Naive thymus-derived CD8-positive, alpha-beta T cell (primary cell): ENCODE measurements at regions not wholly inside any gene's neighbourhood (a gene's known extent, or its start where the extent isn't known, plus 50 kb on each side); places are given as distances from the start of the nearest gene placed in this dataset.
"Not testable (repeated sequence)": the region's sequence is repeated elsewhere in the genome, so short reads cannot be mapped to it uniquely, and the experiment has no call there.

Experiments used
- ATAC-seq, 2 donors: fragments of 150-1000 bp; cut with Tn5 transposase in 1 of 2; sonication (Bioruptor Pico), chemical (Tn5 transposase) in 1 of 2; 1 replicate in 1 of 2; 2 replicates in 1 of 2; pipeline ENCODE4 v1.10.0; 2021; ENCODE audit warnings: mild to moderate bottlenecking in 2 of 2, moderate library complexity in 2 of 2
- POLR2A ChIA-PET: fragments of 350-600 bp; sonication (Branson Sonifier 250); formaldehyde crosslinking; loops from one replicate; lab custom pipeline; 2021; ENCODE audit warnings: antibody characterized with exemption; lab: Charles Lee
- DNase-seq, 10 donors: peaks; one replicate each; pipeline versions ENCODE4 v3.0.0 to v3.0.0-alpha.2; 2020 to 2022
- H3K27ac Mint-ChIP-seq, 10 donors: one replicate each; pipeline ENCODE4 v1.8.0; 2020 to 2022; ENCODE audit warnings: mild to moderate bottlenecking in 10 of 10, mixed read lengths in 10 of 10, moderate library complexity in 4 of 10, inconsistent platforms in 1 of 10
- H3K27me3 Mint-ChIP-seq, 5 donors: one replicate each; pipeline ENCODE4 v1.8.0; 2021 to 2022; ENCODE audit warnings: mixed read lengths in 5 of 5
- H3K36me3 Mint-ChIP-seq, 3 donors: one replicate each; pipeline ENCODE4 v1.8.0; 2020 to 2022; ENCODE audit warnings: mixed read lengths in 3 of 3, mild to moderate bottlenecking in 2 of 3, inconsistent platforms in 1 of 3
- H3K4me1 Mint-ChIP-seq, 4 donors: one replicate each; pipeline ENCODE4 v1.8.0; 2021 to 2022; ENCODE audit warnings: mixed read lengths in 4 of 4
- H3K4me3 Mint-ChIP-seq, 10 donors: one replicate each; pipeline ENCODE4 v1.8.0; 2020 to 2022; ENCODE audit warnings: mild to moderate bottlenecking in 10 of 10, mixed read lengths in 10 of 10, moderate library complexity in 6 of 10, inconsistent platforms in 1 of 10
- H3K9me3 Mint-ChIP-seq, 9 donors: one replicate each; pipeline ENCODE4 v1.8.0; 2020 to 2022; ENCODE audit warnings: mixed read lengths in 9 of 9, mild to moderate bottlenecking in 3 of 9, inconsistent platforms in 1 of 9, moderate library complexity in 1 of 9

DNA sequence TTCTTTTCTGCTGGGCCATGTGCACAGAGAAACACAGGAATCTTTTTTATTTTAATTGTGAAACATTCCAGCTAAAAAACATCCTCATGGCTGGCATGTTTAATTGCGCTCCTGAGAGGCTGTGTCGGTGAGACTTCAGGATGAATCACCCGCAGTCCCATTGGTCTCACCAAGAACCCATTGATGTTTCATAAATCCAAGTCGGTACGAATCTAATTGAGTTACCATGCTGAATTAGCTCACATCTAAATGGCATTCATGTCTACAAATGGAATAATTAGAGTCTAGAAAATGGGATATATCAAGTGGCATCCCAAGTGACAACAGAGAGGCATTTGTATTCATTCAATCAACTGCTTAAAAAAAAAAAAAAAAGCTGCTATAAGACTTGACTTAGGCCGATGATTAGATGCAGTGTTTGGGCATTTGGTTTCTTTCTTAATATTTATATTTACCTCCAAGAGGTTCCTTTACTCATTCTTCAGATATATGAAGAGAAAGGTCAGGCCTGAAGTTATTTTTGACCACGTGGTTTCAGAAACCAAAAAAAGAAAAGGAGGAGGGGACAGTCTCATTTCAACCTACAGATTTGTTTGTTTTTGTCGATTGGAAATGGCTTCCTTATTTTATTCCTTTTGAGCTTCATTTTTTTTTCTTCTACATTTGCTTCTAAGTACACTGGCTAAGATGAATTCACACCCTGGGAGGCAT lies 79.1 kb upstream of the FOXB1 start:
- no peak overlapping the region for H3K4me3 Mint-ChIP-seq
- no peak for ATAC-seq
- DNase-seq, result no peak
- peaks cover 0 to 3% (median 0%) of the 10 kb centered on the region in 3 donors for H3K36me3 Mint-ChIP-seq
- H3K4me1 Mint-ChIP-seq, result peaks cover 0 to 17% (median 9%) of the 10 kb centered on the region in 4 donors
- H3K27me3 Mint-ChIP-seq, result peaks cover 5 to 20% (median 13%) of the 10 kb centered on the region in 5 donors
- H3K27ac Mint-ChIP-seq, result no peak overlapping the region
- no peaks in the 10 kb centered on the region for H3K9me3 Mint-ChIP-seq
- POLR2A ChIA-PET, result no interaction called here

DNA sequence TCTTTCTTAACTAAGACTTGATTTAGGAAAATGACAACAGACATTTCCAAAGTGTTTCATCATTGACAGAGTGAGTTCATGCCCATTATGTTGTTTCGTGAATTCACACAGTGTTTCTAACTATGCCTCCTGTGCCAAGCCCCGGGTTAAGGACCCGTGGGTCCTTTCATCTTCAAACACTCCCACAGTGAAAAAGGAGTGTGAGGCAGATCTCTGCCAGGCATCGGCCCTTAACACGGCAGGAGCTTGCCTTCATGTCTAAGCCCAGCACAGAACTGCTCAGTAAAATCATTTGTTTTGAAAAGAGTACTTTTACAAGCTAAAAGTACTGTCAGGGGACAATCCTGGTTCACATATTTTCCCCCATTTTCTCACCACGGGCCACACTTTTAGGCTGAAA lies 80.0 kb upstream of the FOXB1 start:
- Mint-ChIP-seq H3K9me3 (no peaks in the 10 kb centered on the region), H3K4me1 (peaks cover 0 to 26% (median 18%) of the 10 kb centered on the region in 4 donors), H3K27me3 (peaks cover 5 to 24% (median 17%) of the 10 kb centered on the region in 5 donors), H3K36me3 (peaks cover 0 to 3% (median 0%) of the 10 kb centered on the region in 3 donors), H3K4me3 (no peak overlapping the region), H3K27ac (no peak overlapping the region)
- no peak for DNase-seq
- POLR2A ChIA-PET, result no interaction called here
- no peak for ATAC-seq

DNA sequence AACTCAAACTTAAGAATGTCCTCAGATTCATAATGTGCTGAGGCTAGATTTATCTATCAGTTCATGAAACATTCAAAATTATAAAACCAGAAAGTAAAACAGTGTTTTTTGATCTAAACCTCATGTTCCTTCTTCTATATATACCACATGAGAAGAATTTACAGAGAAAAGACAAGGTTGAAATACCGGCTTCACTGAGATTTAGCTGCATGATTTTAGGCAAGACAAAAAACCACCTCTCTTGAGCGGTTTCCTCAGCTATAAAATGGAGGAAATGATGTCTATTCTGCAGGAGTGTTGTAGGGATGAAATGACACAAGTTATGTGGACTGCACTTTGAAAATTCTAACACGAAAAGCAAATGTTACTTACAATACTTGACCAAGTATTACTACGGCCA lies 80.6 kb upstream of the FOXB1 start:
- DNase-seq (peak in 2 of 10 donors; percentile 11 to 21), ATAC-seq (no peak)
- peaks cover 0 to 3% (median 0%) of the 10 kb centered on the region in 3 donors for H3K36me3 Mint-ChIP-seq
- H3K27ac Mint-ChIP-seq, result no peak overlapping the region
- H3K27me3 Mint-ChIP-seq, result peaks cover 5 to 27% (median 12%) of the 10 kb centered on the region in 5 donors
- POLR2A ChIA-PET, result no interaction called here
- H3K9me3 Mint-ChIP-seq, result no peaks in the 10 kb centered on the region
- peak overlapping the region in 1 of 10 donors; percentile 54 for H3K4me3 Mint-ChIP-seq
- peaks cover 0 to 27% (median 19%) of the 10 kb centered on the region in 4 donors for H3K4me1 Mint-ChIP-seq

DNA sequence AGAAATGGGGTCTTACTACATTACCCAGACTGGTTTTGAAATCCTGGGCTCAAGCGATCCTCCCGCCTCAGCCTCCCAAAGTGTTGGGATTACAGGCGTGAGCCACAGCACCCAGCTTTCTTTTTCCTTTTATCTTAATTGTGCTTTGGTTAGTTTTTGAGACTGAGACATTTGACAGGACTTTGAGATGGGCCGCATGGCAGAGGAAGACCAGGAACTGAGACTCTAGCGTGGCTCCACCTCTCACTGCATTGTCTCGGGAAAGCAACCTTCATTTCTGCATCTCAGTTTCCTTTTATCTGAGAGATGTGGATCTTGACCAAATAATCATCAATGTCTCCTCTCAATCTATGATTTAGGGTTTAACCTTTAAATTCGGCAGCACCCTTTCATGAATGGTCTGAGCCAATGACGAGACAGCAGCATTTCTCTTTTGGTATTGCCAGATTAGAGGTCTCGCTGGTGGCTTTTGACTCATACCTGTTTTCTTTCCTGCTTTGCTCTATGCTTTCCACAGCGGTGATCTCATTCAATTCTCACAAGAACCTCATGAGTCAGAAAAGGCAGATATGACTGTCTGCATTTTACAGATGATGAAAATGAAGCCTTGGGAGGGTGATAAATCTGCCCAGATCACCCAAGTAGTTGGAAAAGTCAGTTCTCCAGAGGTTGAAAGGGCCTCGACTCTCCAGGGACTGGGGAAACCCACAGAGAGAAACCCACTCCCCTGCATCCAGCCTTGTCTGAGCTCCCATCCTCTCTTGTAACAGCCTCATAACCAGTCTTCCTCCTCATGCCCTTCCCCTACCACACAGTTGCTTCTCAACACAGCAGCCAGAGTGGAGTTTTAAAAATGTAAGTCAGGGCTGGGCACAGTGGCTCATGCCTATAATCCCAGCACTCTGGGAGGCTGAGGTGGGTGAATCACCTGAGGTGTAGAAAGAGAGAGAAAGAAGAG lies 84.8 kb upstream of the FOXB1 start:
- no peaks in the 10 kb centered on the region for H3K9me3 Mint-ChIP-seq
- peaks cover 4 to 35% (median 25%) of the 10 kb centered on the region in 4 donors for H3K4me1 Mint-ChIP-seq
- peak overlapping the region in 4 of 10 donors; percentile 42 to 74 (median 58) for H3K4me3 Mint-ChIP-seq
- POLR2A ChIA-PET, result no interaction called here
- peak overlapping the region in 5 of 10 donors; percentile 48 to 92 (median 65) for H3K27ac Mint-ChIP-seq
- H3K36me3 Mint-ChIP-seq, result no peaks in the 10 kb centered on the region
- peaks cover 2 to 35% (median 9%) of the 10 kb centered on the region in 5 donors for H3K27me3 Mint-ChIP-seq
- DNase-seq (no peak), ATAC-seq (peak in 1 of 2 donors; percentile 78)

DNA sequence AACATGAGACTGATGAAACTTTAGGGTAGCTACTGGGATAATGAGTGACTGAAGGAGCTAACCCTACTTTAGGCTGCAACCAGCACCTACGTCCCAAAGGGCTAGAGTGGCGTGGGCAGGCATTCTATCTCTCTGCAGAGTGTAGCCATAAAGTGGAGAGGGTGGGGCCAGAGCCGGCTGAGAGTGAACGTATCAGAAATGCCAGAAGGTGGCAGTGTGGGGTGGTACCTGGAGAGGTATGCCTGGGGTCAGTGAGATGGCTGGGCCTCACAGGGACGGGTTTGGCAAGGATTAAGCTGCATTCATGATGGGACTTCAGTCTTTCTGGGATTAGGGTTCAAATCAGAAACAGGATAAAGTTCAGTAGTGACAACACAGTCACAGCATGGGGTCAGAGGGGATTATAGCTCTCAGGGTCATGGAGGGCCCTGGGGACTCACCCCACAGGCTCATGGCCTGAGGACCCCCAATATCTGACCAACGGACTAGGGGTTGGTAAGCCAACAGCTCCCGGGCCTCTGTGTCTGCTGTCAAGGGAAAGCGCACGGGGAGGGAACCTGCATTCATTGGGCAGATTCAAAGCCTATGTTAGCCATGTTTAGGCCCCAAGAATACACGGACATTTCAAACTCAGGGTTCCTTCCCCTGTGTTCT lies 86.5 kb upstream of the FOXB1 start:
- no peaks in the 10 kb centered on the region for H3K36me3 Mint-ChIP-seq
- no peak overlapping the region for H3K4me3 Mint-ChIP-seq
- POLR2A ChIA-PET, result interaction anchor here (1.3 kb wide), 1 partner anchor 114 kb away, joined by 4 read pairs; no protein-coding TSS in a partner anchor
- H3K9me3 Mint-ChIP-seq, result no peaks in the 10 kb centered on the region
- DNase-seq (peak; percentile 33 to 81 (median 60)), ATAC-seq (peak; percentile 92 to 97)
- H3K27me3 Mint-ChIP-seq, result peaks cover 2 to 35% (median 8%) of the 10 kb centered on the region in 5 donors
- H3K27ac Mint-ChIP-seq, result peak overlapping the region in 5 of 10 donors; percentile 2 to 45 (median 38)
- H3K4me1 Mint-ChIP-seq, result peaks cover 4 to 24% (median 18%) of the 10 kb centered on the region in 4 donors

DNA sequence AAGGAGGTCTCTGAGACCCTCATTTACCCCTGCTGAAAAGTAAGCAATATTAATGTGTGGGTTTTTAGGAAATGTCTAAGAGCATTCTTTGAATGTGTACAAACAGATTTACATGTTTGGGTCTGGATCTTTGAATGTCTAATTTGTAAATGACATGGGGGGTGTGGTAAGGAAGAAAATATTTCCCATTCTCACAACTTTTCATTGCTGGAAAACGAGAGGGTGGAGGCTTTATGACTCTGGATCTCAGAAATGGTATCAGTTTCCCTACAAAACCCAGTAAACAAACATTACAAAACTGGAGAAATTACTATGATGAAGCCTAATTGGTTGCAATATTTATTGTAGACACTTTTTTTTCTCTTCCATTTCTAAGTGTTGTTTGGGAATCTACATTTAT lies 98.1 kb upstream of the FOXB1 start:
- Mint-ChIP-seq H3K36me3 (no peaks in the 10 kb centered on the region), H3K4me1 (peaks cover 0 to 2% (median 0%) of the 10 kb centered on the region in 4 donors), H3K9me3 (no peaks in the 10 kb centered on the region), H3K4me3 (no peak overlapping the region), H3K27ac (no peak overlapping the region), H3K27me3 (peaks cover 4 to 38% (median 22%) of the 10 kb centered on the region in 5 donors)
- ATAC-seq (no peak), DNase-seq (no peak)
- POLR2A ChIA-PET, result no interaction called here

DNA sequence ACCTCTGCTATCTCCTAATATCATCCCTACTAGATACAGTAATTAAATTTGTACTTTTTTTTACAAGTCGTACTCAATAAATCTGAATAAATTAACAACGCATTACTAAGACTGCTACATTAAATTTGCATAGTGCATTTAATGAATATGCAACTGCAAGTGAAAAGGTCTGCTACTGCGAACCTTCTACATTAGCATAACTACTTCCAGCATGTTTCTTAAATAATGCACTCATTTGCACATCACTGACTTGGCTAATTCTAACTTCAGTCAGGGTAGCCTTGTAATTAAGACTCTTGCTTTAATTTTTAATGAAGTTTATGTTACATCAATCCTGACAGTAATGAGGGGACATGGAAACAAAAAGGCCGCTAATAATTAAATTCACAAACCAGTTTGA lies 98.9 kb upstream of the FOXB1 start:
- POLR2A ChIA-PET, result no interaction called here
- Mint-ChIP-seq H3K4me1 (peaks cover 0 to 2% (median 0%) of the 10 kb centered on the region in 4 donors), H3K27ac (no peak overlapping the region), H3K4me3 (no peak overlapping the region), H3K36me3 (no peaks in the 10 kb centered on the region), H3K27me3 (peaks cover 4 to 38% (median 20%) of the 10 kb centered on the region in 5 donors), H3K9me3 (no peaks in the 10 kb centered on the region)
- DNase-seq, result no peak
- no peak for ATAC-seq

DNA sequence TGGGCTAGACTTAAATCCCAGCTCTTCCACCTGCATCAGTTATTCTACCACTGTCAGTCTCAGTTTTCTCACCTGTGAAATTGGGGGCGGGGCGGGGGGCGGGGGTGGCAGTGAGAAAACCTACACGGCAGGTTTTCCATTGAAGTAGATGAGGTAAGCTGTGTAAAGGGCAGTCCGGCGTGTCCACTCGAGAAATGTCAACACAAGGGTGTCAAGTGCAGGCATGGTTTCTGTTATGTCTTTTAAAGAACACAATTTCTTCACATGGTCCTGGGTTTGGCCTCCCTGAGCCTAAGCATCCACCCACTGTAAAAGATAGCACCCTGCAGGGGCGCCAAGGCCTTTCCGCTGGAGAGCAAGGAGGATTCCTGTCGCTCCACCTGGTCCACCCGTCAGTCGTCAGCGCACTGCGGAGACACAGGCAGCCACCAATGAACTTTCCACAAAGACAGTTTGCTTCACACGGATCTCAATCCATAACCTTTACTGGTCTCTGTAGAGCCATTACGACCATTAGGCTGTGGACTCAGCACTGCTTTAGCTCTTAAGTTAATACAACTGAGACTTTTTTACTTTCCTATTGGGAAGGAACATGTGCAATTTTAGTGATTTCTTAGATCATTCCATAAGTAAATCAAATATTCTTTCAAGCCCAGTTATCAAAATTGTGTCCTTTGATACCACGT lies 99.5 kb upstream of the FOXB1 start:
- ATAC-seq (no peak), DNase-seq (no peak)
- H3K4me1 Mint-ChIP-seq, result peaks cover 0 to 2% (median 0%) of the 10 kb centered on the region in 4 donors
- H3K9me3 Mint-ChIP-seq, result no peaks in the 10 kb centered on the region
- no peak overlapping the region for H3K27ac Mint-ChIP-seq
- H3K27me3 Mint-ChIP-seq, result peaks cover 4 to 36% (median 19%) of the 10 kb centered on the region in 5 donors
- no peaks in the 10 kb centered on the region for H3K36me3 Mint-ChIP-seq
- H3K4me3 Mint-ChIP-seq, result no peak overlapping the region
- POLR2A ChIA-PET, result no interaction called here

DNA sequence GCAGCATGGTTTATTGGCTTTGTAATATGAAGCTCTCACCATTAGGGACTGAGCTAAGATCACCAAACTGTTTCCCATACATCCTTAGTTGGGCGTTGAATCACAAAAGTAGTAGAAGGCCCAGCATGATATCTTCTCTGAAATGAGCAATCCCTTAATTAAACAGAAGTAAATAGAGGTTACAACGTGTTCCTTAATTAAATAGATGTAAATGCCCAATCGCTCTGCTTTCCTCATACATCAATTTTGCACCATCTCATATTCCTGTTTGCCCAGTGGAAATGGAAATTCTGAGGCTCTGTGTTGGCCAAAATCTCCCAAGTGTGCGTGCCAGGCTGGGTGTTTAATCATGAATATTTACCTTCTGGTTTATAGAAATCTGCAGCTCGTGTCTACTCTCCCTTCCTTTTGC lies 107.4 kb upstream of the FOXB1 start:
- H3K9me3 Mint-ChIP-seq, result peaks cover 0 to 2% (median 0%) of the 10 kb centered on the region in 9 donors
- no peak overlapping the region for H3K27ac Mint-ChIP-seq
- DNase-seq (no peak), ATAC-seq (no peak)
- H3K4me3 Mint-ChIP-seq, result no peak overlapping the region
- H3K36me3 Mint-ChIP-seq, result no peaks in the 10 kb centered on the region
- H3K27me3 Mint-ChIP-seq, result peaks cover 0 to 14% (median 0%) of the 10 kb centered on the region in 5 donors
- no peaks in the 10 kb centered on the region for H3K4me1 Mint-ChIP-seq
- POLR2A ChIA-PET, result no interaction called here

DNA sequence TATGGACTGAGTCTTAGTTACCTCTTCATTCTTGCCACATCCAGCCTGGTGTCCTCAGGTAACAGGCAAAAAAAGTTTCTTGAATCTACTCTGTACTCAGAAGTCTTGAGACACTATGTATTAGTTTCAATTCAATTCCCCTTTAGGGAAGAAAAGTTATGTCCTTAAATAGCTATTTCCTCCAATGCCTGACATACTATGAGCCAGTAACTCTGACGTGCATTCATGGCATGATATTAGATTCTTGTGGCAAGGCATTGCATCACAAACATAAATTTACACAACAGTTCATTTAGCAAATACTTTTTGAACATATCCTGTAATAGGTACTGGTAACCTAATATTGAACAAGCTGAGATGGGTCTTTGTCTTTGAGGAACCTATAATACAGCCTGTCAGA lies 109.3 kb upstream of the FOXB1 start:
- Mint-ChIP-seq H3K36me3 (no peaks in the 10 kb centered on the region), H3K4me1 (no peaks in the 10 kb centered on the region), H3K27me3 (peaks cover 0 to 10% (median 0%) of the 10 kb centered on the region in 5 donors), H3K4me3 (no peak overlapping the region), H3K27ac (no peak overlapping the region), H3K9me3 (peaks cover 0 to 2% (median 0%) of the 10 kb centered on the region in 9 donors)
- DNase-seq (no peak), ATAC-seq (no peak)
- POLR2A ChIA-PET, result no interaction called here

DNA sequence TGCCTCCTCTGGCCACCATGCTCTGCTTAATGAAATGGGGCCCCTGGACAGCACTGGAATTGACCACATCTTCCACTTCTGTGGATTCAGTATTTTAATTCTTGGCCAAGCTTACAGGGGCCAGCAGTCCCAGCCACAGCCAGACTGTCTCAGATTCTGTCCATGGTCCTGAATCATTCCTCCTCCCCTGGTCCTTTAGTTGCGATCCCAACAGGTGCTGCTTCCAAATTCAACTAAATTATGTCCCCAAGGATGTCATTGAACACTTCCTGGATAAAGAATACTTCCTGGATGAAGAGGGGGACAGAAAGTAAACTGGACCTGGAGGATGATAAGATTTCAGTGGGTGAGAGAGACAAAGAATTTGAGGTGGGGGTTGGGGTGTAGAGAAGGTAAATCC lies 111.1 kb upstream of the FOXB1 start:
- Mint-ChIP-seq H3K36me3 (no peaks in the 10 kb centered on the region), H3K27me3 (peaks cover 0 to 10% (median 0%) of the 10 kb centered on the region in 5 donors), H3K4me1 (no peaks in the 10 kb centered on the region), H3K9me3 (peaks cover 0 to 6% (median 0%) of the 10 kb centered on the region in 9 donors), H3K27ac (no peak overlapping the region), H3K4me3 (no peak overlapping the region)
- DNase-seq, result no peak
- POLR2A ChIA-PET, result no interaction called here
- no peak for ATAC-seq

DNA sequence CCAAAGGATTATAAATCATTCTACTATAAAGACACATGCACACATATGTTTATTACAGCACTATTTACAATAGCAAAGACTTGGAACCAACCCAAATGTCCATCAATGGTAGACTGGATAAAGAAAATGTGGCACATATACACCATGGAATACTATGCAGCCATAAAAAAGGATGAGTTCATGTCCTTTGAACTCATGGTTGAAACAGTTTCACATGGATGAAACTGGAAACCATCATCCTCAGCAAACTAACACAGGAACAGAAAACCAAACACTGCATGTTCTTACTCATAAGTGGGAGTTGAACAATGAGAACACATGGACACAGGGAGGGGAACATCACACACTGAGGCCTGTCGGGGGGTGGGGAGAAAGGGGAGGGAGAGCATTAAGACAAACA lies 116.2 kb upstream of the FOXB1 start:
- not testable (repeated sequence) for H3K27ac Mint-ChIP-seq, H3K36me3 Mint-ChIP-seq, H3K9me3 Mint-ChIP-seq, ATAC-seq, H3K4me3 Mint-ChIP-seq, H3K4me1 Mint-ChIP-seq, DNase-seq
- POLR2A ChIA-PET, result interaction anchor here (1.5 kb wide), 1 partner anchor 84 kb away, joined by 4 read pairs; no protein-coding TSS in a partner anchor
- H3K27me3 Mint-ChIP-seq, result peaks cover 0 to 15% (median 2%) of the 10 kb centered on the region in 5 donors
